ENCODE measurements at regions not wholly inside any gene's neighbourhood (a gene's known extent, or its start where the extent isn't known, plus 50 kb on each side); places are given as distances from the start of the nearest gene placed in this dataset.

- TF ChIP-seq CTCF (conservative IDR thresholded peaks at IDR 0.05) (no peak), EZH2 (IDR thresholded peaks at IDR 0.05; ENCODE audit: low read depth) (no peak)
Observed at GRCh38 chr2:5464657-5465056, 227.5 kb upstream of the SOX11 start.
